ENCODE measurements at regions not wholly inside any gene's neighbourhood (a gene's known extent, or its start where the extent isn't known, plus 50 kb on each side); places are given as distances from the start of the nearest gene placed in this dataset.

- H3K4me2 ChIP-seq (ENCODE audit: low read depth, low read length, poor library complexity, severe bottlenecking) = no peak overlapping the region
- H3K79me2 ChIP-seq (ENCODE audit: insufficient read depth, low read length) = no peaks in the 10 kb centered on the region
- 0 out of 2 replicates have a peak, but pooled peaks cover 3% of the 10 kb centered on the region for H3K9me2 ChIP-seq (replicated peaks; ENCODE audit: low read depth, low read length)
- no peak overlapping the region for H3K4me3 ChIP-seq (ENCODE audit: low read length, poor library complexity, severe bottlenecking)
- H2AFZ ChIP-seq (ENCODE audit: low read length) = no peak overlapping the region
- no peaks in the 10 kb centered on the region for H3K9me3 ChIP-seq (ENCODE audit: insufficient read depth, low read depth, low read length)
- no peaks in the 10 kb centered on the region for H4K20me1 ChIP-seq (ENCODE audit: insufficient read depth, low read length, poor library complexity, severe bottlenecking)
- H3K36me3 ChIP-seq (ENCODE audit: insufficient read depth, low read length) = no peaks in the 10 kb centered on the region
- H3K4me1 ChIP-seq (ENCODE audit: insufficient read depth, low read length, poor library complexity, severe bottlenecking) = no peaks in the 10 kb centered on the region
- no peak overlapping the region for H3K9ac ChIP-seq (ENCODE audit: low read depth, low read length, poor library complexity, severe bottlenecking)
- no peaks in the 10 kb centered on the region for H3F3A ChIP-seq (ENCODE audit: low read depth)
- H3K27me3 ChIP-seq (ENCODE audit: insufficient read depth, low read length, poor library complexity, severe bottlenecking) = peaks cover 74% of the 10 kb centered on the region
- TF ChIP-seq, protein P1, sequence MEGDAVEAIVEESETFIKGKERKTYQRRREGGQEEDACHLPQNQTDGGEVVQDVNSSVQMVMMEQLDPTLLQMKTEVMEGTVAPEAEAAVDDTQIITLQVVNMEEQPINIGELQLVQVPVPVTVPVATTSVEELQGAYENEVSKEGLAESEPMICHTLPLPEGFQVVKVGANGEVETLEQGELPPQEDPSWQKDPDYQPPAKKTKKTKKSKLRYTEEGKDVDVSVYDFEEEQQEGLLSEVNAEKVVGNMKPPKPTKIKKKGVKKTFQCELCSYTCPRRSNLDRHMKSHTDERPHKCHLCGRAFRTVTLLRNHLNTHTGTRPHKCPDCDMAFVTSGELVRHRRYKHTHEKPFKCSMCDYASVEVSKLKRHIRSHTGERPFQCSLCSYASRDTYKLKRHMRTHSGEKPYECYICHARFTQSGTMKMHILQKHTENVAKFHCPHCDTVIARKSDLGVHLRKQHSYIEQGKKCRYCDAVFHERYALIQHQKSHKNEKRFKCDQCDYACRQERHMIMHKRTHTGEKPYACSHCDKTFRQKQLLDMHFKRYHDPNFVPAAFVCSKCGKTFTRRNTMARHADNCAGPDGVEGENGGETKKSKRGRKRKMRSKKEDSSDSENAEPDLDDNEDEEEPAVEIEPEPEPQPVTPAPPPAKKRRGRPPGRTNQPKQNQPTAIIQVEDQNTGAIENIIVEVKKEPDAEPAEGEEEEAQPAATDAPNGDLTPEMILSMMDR (conservative IDR thresholded peaks at IDR 0.05; ENCODE audit: low read length) = no peak
- no peak for TF ChIP-seq EZH2phosphoT487 (IDR thresholded peaks at IDR 0.05; ENCODE audit: borderline replicate concordance)
Measured at GRCh38 chr6:19998541-19998940, 161.4 kb downstream of the ID4 start.

DNA sequence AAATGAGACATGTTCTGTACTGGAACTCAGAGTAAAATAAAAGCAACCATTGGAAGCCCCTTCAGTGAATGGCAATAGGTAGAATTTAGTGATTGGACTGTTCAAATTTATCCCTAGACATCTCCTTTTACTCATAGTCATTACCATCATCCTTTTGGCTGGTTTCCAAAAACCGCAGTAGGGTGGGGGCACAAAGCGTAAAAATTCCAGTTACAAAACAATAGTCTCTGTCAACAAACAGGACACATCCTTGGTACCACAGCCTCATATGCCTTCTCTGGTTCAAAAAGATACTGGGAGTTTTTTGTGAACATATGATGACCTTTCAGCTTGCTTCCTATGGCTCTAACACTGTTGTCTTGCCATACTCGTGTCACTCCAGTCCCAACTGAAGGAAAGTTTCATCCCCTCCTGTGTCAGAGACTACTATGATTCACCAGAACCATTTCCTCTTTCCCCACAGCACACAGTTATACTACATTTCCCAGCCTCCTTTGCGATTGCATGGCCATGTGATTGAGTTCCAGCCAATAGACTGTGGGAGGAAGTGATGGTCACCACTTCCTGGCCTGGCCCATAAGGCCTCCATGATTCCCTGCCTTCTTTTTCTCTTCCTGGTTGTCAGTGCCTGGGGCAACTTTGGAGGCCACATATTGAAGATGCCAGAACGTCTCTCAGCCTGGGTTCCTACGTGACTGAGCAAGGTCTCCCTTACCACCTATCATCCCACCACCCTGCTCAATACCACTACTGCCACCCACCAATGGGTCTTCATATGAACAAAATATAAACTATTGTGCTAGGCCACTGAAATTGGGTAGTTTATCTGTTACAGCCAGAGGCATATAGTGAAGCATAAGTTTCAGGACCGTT lies 162.4 kb downstream of the ID4 start:
- Histone ChIP-seq H3K4me3 (ENCODE audit: low read length, poor library complexity, severe bottlenecking) (no peak overlapping the region), H2AFZ (ENCODE audit: low read length) (no peak overlapping the region; the same call in 1 of the 2 replicates), H3K27me3 (ENCODE audit: insufficient read depth, low read length, poor library complexity, severe bottlenecking) (peaks cover 81% of the 10 kb centered on the region), H3F3A (ENCODE audit: low read depth) (no peaks in the 10 kb centered on the region), H3K9ac (ENCODE audit: low read depth, low read length, poor library complexity, severe bottlenecking) (no peak overlapping the region), H3K36me3 (ENCODE audit: insufficient read depth, low read length) (no peaks in the 10 kb centered on the region), H3K9me2 (replicated peaks; ENCODE audit: low read depth, low read length) (0 out of 2 replicates have a peak, but pooled peaks cover 3% of the 10 kb centered on the region), H3K9me3 (ENCODE audit: insufficient read depth, low read depth, low read length) (no peaks in the 10 kb centered on the region), H4K20me1 (ENCODE audit: insufficient read depth, low read length, poor library complexity, severe bottlenecking) (no peaks in the 10 kb centered on the region), H3K4me1 (ENCODE audit: insufficient read depth, low read length, poor library complexity, severe bottlenecking) (no peaks in the 10 kb centered on the region), H3K4me2 (ENCODE audit: low read depth, low read length, poor library complexity, severe bottlenecking) (no peak overlapping the region), H3K79me2 (ENCODE audit: insufficient read depth, low read length) (no peaks in the 10 kb centered on the region)
- no peak for TF ChIP-seq EZH2phosphoT487 (IDR thresholded peaks at IDR 0.05; ENCODE audit: borderline replicate concordance)
- TF ChIP-seq, protein P1 (conservative IDR thresholded peaks at IDR 0.05; ENCODE audit: low read length) = no peak

GRCh38 chr6:20001286-20001685 lies 164.1 kb downstream of the ID4 start:
- Histone ChIP-seq H3K27me3 (ENCODE audit: insufficient read depth, low read length, poor library complexity, severe bottlenecking) (peaks cover 83% of the 10 kb centered on the region), H4K20me1 (ENCODE audit: insufficient read depth, low read length, poor library complexity, severe bottlenecking) (no peaks in the 10 kb centered on the region), H3K9ac (ENCODE audit: low read depth, low read length, poor library complexity, severe bottlenecking) (no peak overlapping the region), H3K4me2 (ENCODE audit: low read depth, low read length, poor library complexity, severe bottlenecking) (no peak overlapping the region), H3K36me3 (ENCODE audit: insufficient read depth, low read length) (no peaks in the 10 kb centered on the region), H3K9me2 (replicated peaks; ENCODE audit: low read depth, low read length) (no peaks in the 10 kb centered on the region), H3F3A (ENCODE audit: low read depth) (no peaks in the 10 kb centered on the region), H3K79me2 (ENCODE audit: insufficient read depth, low read length) (no peaks in the 10 kb centered on the region), H3K9me3 (ENCODE audit: insufficient read depth, low read depth, low read length) (no peaks in the 10 kb centered on the region), H3K4me1 (ENCODE audit: insufficient read depth, low read length, poor library complexity, severe bottlenecking) (no peaks in the 10 kb centered on the region), H3K4me3 (ENCODE audit: low read length, poor library complexity, severe bottlenecking) (no peak overlapping the region), H2AFZ (ENCODE audit: low read length) (no peak overlapping the region)
- no peak for TF ChIP-seq EZH2phosphoT487 (IDR thresholded peaks at IDR 0.05; ENCODE audit: borderline replicate concordance)
- TF ChIP-seq, protein P1 (conservative IDR thresholded peaks at IDR 0.05; ENCODE audit: low read length) = no peak
